ENCODE measurements at regions not wholly inside any gene's neighbourhood (a gene's known extent, or its start where the extent isn't known, plus 50 kb on each side); places are given as distances from the start of the nearest gene placed in this dataset.

DNA sequence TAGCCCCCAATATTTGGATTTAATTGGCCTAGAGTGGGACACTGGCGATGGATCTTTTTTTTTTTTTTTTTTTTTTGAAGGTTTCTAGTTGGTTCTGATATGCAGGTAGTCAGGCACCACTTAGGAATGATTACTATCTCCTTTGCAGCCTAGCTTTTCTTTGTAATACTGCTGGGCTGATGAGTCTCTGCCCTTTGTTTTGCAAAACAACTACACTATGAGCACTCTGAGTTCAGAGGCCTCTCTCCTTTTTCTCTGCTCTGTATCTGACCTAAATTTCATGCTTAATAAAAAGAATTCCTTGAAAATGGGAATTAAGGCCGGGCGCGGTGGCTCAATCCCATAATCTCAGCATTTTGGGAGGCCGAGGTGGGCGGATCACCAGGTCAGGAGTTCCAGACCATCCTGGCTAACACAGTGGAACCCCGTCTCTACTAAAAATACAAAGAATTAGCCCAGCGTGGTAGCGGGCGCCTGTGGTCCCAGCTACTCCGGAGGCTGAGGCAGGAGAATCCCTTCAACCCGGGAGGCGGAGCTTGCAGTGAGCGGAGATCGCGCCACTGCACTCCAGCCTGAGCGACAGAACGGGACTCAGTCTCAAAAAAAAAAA, 1312.3 kb downstream of the FAM181B start:
- TF ChIP-seq, protein P1, sequence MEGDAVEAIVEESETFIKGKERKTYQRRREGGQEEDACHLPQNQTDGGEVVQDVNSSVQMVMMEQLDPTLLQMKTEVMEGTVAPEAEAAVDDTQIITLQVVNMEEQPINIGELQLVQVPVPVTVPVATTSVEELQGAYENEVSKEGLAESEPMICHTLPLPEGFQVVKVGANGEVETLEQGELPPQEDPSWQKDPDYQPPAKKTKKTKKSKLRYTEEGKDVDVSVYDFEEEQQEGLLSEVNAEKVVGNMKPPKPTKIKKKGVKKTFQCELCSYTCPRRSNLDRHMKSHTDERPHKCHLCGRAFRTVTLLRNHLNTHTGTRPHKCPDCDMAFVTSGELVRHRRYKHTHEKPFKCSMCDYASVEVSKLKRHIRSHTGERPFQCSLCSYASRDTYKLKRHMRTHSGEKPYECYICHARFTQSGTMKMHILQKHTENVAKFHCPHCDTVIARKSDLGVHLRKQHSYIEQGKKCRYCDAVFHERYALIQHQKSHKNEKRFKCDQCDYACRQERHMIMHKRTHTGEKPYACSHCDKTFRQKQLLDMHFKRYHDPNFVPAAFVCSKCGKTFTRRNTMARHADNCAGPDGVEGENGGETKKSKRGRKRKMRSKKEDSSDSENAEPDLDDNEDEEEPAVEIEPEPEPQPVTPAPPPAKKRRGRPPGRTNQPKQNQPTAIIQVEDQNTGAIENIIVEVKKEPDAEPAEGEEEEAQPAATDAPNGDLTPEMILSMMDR (IDR thresholded peaks at IDR 0.05; ENCODE audit: low read length), result no peak
- no peak for TF ChIP-seq EZH2 (IDR thresholded peaks at IDR 0.05; ENCODE audit: borderline replicate concordance, low read length)

All from OCI-LY1 (cell line).